ENCODE measurements at regions not wholly inside any gene's neighbourhood (a gene's known extent, or its start where the extent isn't known, plus 50 kb on each side); places are given as distances from the start of the nearest gene placed in this dataset.
"Not testable (repeated sequence)": the region's sequence is repeated elsewhere in the genome, so short reads cannot be mapped to it uniquely, and the experiment has no call there.

- not testable (repeated sequence) for TF ChIP-seq CTCF (conservative IDR thresholded peaks at IDR 0.05; ENCODE audit: low read depth, low read length); EZH2 (IDR thresholded peaks at IDR 0.05; ENCODE audit: borderline replicate concordance, low read depth, low read length, poor library complexity, severe bottlenecking)
Observed at GRCh38 chr2:8561692-8562091, 120.2 kb upstream of the ID2 start.
